K562 (cell line): ENCODE measurements at regions not wholly inside any gene's neighbourhood (a gene's known extent, or its start where the extent isn't known, plus 50 kb on each side); places are given as distances from the start of the nearest gene placed in this dataset.

Experiments used
- ATAC-seq: fragments of 200-7000 bp; cut with Tn5 transposase; 3 replicates; pipeline ENCODE4 v1.9.1; 2020; ENCODE audit warnings: moderate library complexity
- BruUV-seq: library from RNA; stranded (reverse); fragments of 400-500 nt; replicated peaks from 2 replicates; lab custom pipeline; 2021; lab: Mats Ljungman, UMichigan
- CTCF ChIA-PET: fragments of 300-600 bp; formaldehyde crosslinking; extraction: SDS; loops from one replicate; lab custom pipeline; 2021; ENCODE audit warnings: low intra/inter-chr PET ratio; lab: Yijun Ruan, JAX
- POLR2A ChIA-PET: fragments of 300-600, 350-650 bp; sonication (Branson Sonifier 250); formaldehyde crosslinking; extraction: SDS; loops from one replicate; lab custom pipeline; 2021; ENCODE audit warnings: antibody characterized with exemption, inconsistent platforms; lab: Yijun Ruan, JAX
- DNase-seq, 4 experiments: peaks; one replicate each; pipeline versions ENCODE4 v3.0.0 to v3.0.0-alpha.2; 2011 to 2018; ENCODE audit warnings: low spot score in 3 of 4, mixed read lengths in 3 of 4; ENCODE audit errors: extremely low read depth in 1 of 4
- FAIRE-seq: peaks from 2 replicates; lab custom pipeline; 2011; peaks lifted over from hg19 to GRCh38; lab: Jason Lieb, UNC
- H2AFZ ChIP-seq: 2 replicates; pipeline ENCODE4 v1.6.0; 2011; ENCODE audit warnings: low read depth, low read length, control low read depth, inconsistent platforms
- H3K27ac ChIP-seq: fragments of 200-600 bp; 3 replicates; pipeline ENCODE4 v1.8.0; 2011; ENCODE audit warnings: low read depth, mild to moderate bottlenecking, control low read depth, inconsistent platforms, low read length, moderate library complexity, mixed read lengths; ENCODE audit errors: extremely low read depth
- H3K27me3 ChIP-seq, 2 experiments: fragments of 300-600 bp in 1 of 2; 2 replicates in 1 of 2; 3 replicates in 1 of 2; pipeline versions ENCODE4 v1.6.0 to v1.8.0; 2011; ENCODE audit warnings: inconsistent platforms in 2 of 2, low read length in 2 of 2, mild to moderate bottlenecking in 1 of 2, mixed read lengths in 1 of 2, moderate library complexity in 1 of 2; ENCODE audit not compliant: control insufficient read depth in 2 of 2, insufficient read depth in 2 of 2
- H3K36me3 ChIP-seq: fragments of 300-600 bp; 3 replicates; pipeline ENCODE4 v1.8.0; 2011; ENCODE audit warnings: mild to moderate bottlenecking, low read length, inconsistent platforms; ENCODE audit not compliant: control insufficient read depth, insufficient read depth
- H3K4me1 ChIP-seq, 2 experiments: fragments of 200-600 bp in 1 of 2; replicated peaks in 1 of 2; 2 replicates in 1 of 2; 3 replicates in 1 of 2; pipeline versions ENCODE4 v1.5.1 to v1.8.0; 2011; ENCODE audit warnings: inconsistent platforms in 2 of 2, low read length in 2 of 2, mild to moderate bottlenecking in 1 of 2, mixed read lengths in 1 of 2, moderate library complexity in 1 of 2; ENCODE audit not compliant: control insufficient read depth in 2 of 2, insufficient read depth in 2 of 2
- H3K4me2 ChIP-seq: 2 replicates; pipeline ENCODE4 v1.6.1; 2011; ENCODE audit warnings: low read length, control low read depth, inconsistent platforms, mixed read lengths; ENCODE audit not compliant: insufficient read depth
- H3K4me3 ChIP-seq: fragments of 200-600 bp; sonication (generic), shearing (Covaris generic); 2 replicates; pipeline ENCODE4 v1.5.1; 2016; ENCODE audit warnings: control low read depth, inconsistent platforms
- H3K79me2 ChIP-seq: fragments of 200-600 bp; 3 replicates; pipeline ENCODE4 v1.8.0; 2011; ENCODE audit warnings: low read length, inconsistent platforms; ENCODE audit not compliant: control insufficient read depth, insufficient read depth
- H3K9ac ChIP-seq, 2 experiments: 2 replicates each; pipeline versions ENCODE4 v1.6.0 to v1.6.1; 2011; ENCODE audit warnings: low read depth in 2 of 2, low read length in 2 of 2, control low read depth in 1 of 2, inconsistent platforms in 1 of 2, mild to moderate bottlenecking in 1 of 2, mixed read lengths in 1 of 2; ENCODE audit not compliant: insufficient read depth in 1 of 2
- H3K9me1 ChIP-seq: one replicate; pipeline ENCODE4 v1.6.0; 2011; ENCODE audit warnings: inconsistent platforms, mild to moderate bottlenecking, low read length, moderate library complexity; ENCODE audit not compliant: control insufficient read depth, insufficient read depth
- H3K9me3 ChIP-seq: replicated peaks from 2 replicates; pipeline ENCODE4 v1.5.1; 2011; ENCODE audit warnings: low read depth, low read length, inconsistent platforms; ENCODE audit not compliant: control insufficient read depth, insufficient read depth
- H4K20me1 ChIP-seq: replicated peaks from 2 replicates; pipeline ENCODE4 v1.6.1; 2011; ENCODE audit warnings: low read length, inconsistent platforms, mixed read lengths; ENCODE audit not compliant: control insufficient read depth, insufficient read depth
- CREB1 ChIP-seq, 2 experiments: sonication (generic) in 1 of 2; formaldehyde crosslinking in 1 of 2; IDR thresholded peaks; 2 replicates each; pipeline versions ENCODE4 v1.6.1 to v1.8.0; 2012 to 2022; ENCODE audit warnings: inconsistent platforms in 1 of 2, mild to moderate bottlenecking in 1 of 2, missing genetic modification reagents in 1 of 2, moderate library complexity in 1 of 2
- HMG20B ChIP-seq: fragments of 250-450 bp; sonication (Bioruptor Pico); IDR thresholded peaks from 2 replicates; pipeline ENCODE4 v1.5.0; 2021; ENCODE audit warnings: mild to moderate bottlenecking
- HNRNPH1 ChIP-seq: fragments of 200-400 bp; formaldehyde crosslinking; optimal IDR thresholded peaks from 2 replicates; pipeline ENCODE3; 2017; ENCODE audit warnings: low read depth, mild to moderate bottlenecking, low read length, moderate library complexity
- NCOR1 ChIP-seq: fragments of 450-650 bp; IDR thresholded peaks from 2 replicates; pipeline ENCODE4 v1.6.1; 2016; ENCODE audit warnings: mild to moderate bottlenecking, moderate library complexity
- PHF20 ChIP-seq: fragments of 450-650 bp; IDR thresholded peaks from 2 replicates; pipeline ENCODE4 v1.6.1; 2018; ENCODE audit not compliant: partially characterized antibody
- POLR2AphosphoS2 ChIP-seq: IDR thresholded peaks from 2 replicates; pipeline ENCODE4 v1.6.1; 2012; ENCODE audit warnings: low read length, improper control_type of control experiment
- RBM25 ChIP-seq: fragments of 200-400 bp; formaldehyde crosslinking; IDR thresholded peaks from 2 replicates; pipeline ENCODE4 v1.6.1; 2018; ENCODE audit warnings: low read length, low read depth, moderate library complexity; ENCODE audit not compliant: severe bottlenecking
- SMAD1 ChIP-seq: fragments of 150-350 bp; IDR thresholded peaks from 2 replicates; pipeline ENCODE4 v1.6.1; 2014; ENCODE audit warnings: low read length, low read depth; ENCODE audit not compliant: partially characterized antibody
- SREBF2 ChIP-seq: sonication (generic); formaldehyde crosslinking; IDR thresholded peaks from 2 replicates; pipeline ENCODE4 v1.4.0; 2020; ENCODE audit warnings: mild to moderate bottlenecking, missing genetic modification reagents
- TCF7L2 ChIP-seq: fragments of 150-350 bp; IDR thresholded peaks from 2 replicates; pipeline ENCODE4 v1.6.1; 2016; ENCODE audit warnings: low read depth, mild to moderate bottlenecking, low read length, moderate library complexity
- ZBTB17 ChIP-seq: fragments of 450-650 bp; formaldehyde crosslinking; IDR thresholded peaks from 2 replicates; pipeline ENCODE4 v1.4.0; 2020; ENCODE audit warnings: mild to moderate bottlenecking
- ZNF274 ChIP-seq: IDR thresholded peaks from 2 replicates; pipeline ENCODE4 v1.6.1; 2011; ENCODE audit warnings: low read depth, mild to moderate bottlenecking, low read length, moderate library complexity, borderline replicate concordance
- ZNF644 ChIP-seq: fragments of 200-800 bp; sonication (Bioruptor generic); IDR thresholded peaks from 2 replicates; pipeline ENCODE4 v1.6.1; 2016; ENCODE audit warnings: low read depth, missing genetic modification characterization, missing compliant biosample characterization
- WGBS: fragments of 100-300 bp; shearing (Covaris generic); methylation state at CpG from one replicate; pipeline ENCODE4 v1.1.6; 2016; ENCODE audit warnings: low coverage, mixed read lengths; ENCODE audit not compliant: insufficient coverage; ENCODE audit errors: missing lambda C conversion rate; 5-methylcytosine and 5-hydroxymethylcytosine counted together
- in situ Hi-C: fragments of 300-500 bp; cut with MboI; formaldehyde crosslinking; loops from 4 replicates; pipeline ENCODE4 v1.15.0; 2018; ENCODE audit warnings: inconsistent platforms, mixed read lengths
- intact Hi-C: fragments of 100-400 bp; cut with micrococcal nuclease; formaldehyde crosslinking; loops from 2 replicates; pipeline ENCODE4 v1.14.2; 2022
- TF ChIP-seq, protein P1 (sequence below): fragments of 450-650 bp; formaldehyde crosslinking; IDR thresholded peaks from 2 replicates; pipeline ENCODE4 v1.4.0; 2020; ENCODE audit warnings: mild to moderate bottlenecking, moderate library complexity
- TF ChIP-seq, protein P2 (sequence below): fragments of 450-650 bp; formaldehyde crosslinking; IDR thresholded peaks from 2 replicates; pipeline ENCODE4 v1.4.0; 2020; ENCODE audit warnings: mild to moderate bottlenecking

- TF ChIP-seq, protein P1, sequence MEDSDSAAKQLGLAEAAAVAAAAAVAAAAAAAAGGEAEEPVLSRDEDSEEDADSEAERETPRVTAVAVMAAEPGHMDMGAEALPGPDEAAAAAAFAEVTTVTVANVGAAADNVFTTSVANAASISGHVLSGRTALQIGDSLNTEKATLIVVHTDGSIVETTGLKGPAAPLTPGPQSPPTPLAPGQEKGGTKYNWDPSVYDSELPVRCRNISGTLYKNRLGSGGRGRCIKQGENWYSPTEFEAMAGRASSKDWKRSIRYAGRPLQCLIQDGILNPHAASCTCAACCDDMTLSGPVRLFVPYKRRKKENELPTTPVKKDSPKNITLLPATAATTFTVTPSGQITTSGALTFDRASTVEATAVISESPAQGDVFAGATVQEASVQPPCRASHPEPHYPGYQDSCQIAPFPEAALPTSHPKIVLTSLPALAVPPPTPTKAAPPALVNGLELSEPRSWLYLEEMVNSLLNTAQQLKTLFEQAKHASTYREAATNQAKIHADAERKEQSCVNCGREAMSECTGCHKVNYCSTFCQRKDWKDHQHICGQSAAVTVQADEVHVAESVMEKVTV: no peak
- TF ChIP-seq, protein P2, sequence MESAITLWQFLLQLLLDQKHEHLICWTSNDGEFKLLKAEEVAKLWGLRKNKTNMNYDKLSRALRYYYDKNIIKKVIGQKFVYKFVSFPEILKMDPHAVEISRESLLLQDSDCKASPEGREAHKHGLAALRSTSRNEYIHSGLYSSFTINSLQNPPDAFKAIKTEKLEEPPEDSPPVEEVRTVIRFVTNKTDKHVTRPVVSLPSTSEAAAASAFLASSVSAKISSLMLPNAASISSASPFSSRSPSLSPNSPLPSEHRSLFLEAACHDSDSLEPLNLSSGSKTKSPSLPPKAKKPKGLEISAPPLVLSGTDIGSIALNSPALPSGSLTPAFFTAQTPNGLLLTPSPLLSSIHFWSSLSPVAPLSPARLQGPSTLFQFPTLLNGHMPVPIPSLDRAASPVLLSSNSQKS (CRISPR knock-in tag): no peak
Measured at GRCh38 chr13:105266615-105267014, 1268.8 kb downstream of the EFNB2 start (continued).

GRCh38 chr13:105262579-105262978 is 1272.9 kb downstream of the EFNB2 start:
- WGBS: 0% methylated on average over 2 of the region's 2 CpGs
- no peak overlapping the region for H3K27ac ChIP-seq
- H3K27me3 ChIP-seq: no peaks in the 10 kb centered on the region
- no peak overlapping the region for H3K4me2 ChIP-seq
- POLR2A ChIA-PET: no interaction called here
- no peak overlapping the region for H3K4me3 ChIP-seq
- H3K9me1 ChIP-seq: no peaks in the 10 kb centered on the region
- BruUV-seq: no TSS peak
- no peaks in the 10 kb centered on the region for H3K79me2 ChIP-seq
- DNase-seq (no peak), ATAC-seq (no peak), FAIRE-seq (no peak)
- TF ChIP-seq SMAD1 (no peak), POLR2AphosphoS2 (no peak), SREBF2 (no peak), ZNF274 (no peak), HMG20B (no peak), HNRNPH1 (no peak), ZNF644 (tag) (no peak), ZBTB17 (CRISPR knock-in tag) (no peak), RBM25 (no peak), NCOR1 (no peak), TCF7L2 (no peak), PHF20 (no peak), CREB1 (IDR thresholded peaks at IDR 0.05) (no peak), CREB1 (CRISPR knock-in tag; IDR thresholded peaks at IDR 0.05) (no peak)
- no peaks in the 10 kb centered on the region for H4K20me1 ChIP-seq
- CTCF ChIA-PET: no interaction called here
- H3K36me3 ChIP-seq: no peaks in the 10 kb centered on the region
- H3K9me3 ChIP-seq: no peaks in the 10 kb centered on the region
- in situ Hi-C loops (no loop called here), intact Hi-C loops (no loop called here)
- H3K9ac ChIP-seq: no peak overlapping the region
- H3K4me1 ChIP-seq: no peaks in the 10 kb centered on the region
- H2AFZ ChIP-seq: no peak overlapping the region
